ENCODE measurements at regions not wholly inside any gene's neighbourhood (a gene's known extent, or its start where the extent isn't known, plus 50 kb on each side); places are given as distances from the start of the nearest gene placed in this dataset.
"Not testable (repeated sequence)": the region's sequence is repeated elsewhere in the genome, so short reads cannot be mapped to it uniquely, and the experiment has no call there.

- Histone ChIP-seq H3K36me3 (ENCODE audit: insufficient read depth in 1 of 2, low read depth in 1 of 2) (no peaks in the 10 kb centered on the region), H3K27ac (no peak overlapping the region), H3K27me3 (ENCODE audit: insufficient read depth in 3 of 3, low read length in 2 of 3) (peaks cover 0 to 2% (median 0%) of the 10 kb centered on the region in 3 donors), H3K9me3 (no peaks in the 10 kb centered on the region), H3K4me1 (no peaks in the 10 kb centered on the region), H3K4me3 (no peak overlapping the region)
- DNase-seq (no peak), ATAC-seq (no peak)
- no peak for TF ChIP-seq CTCF (IDR thresholded peaks at IDR 0.05)
- WGBS, 3 donors, result 80 to 84% (median 80%) methylated on average over 2 of the region's 2 CpGs
- intact Hi-C loops (cut with DNase I), result loop anchor here in 1 of 2 donors (5.0 kb wide), 1 partner anchor 1334 kb away; no protein-coding TSS in a partner anchor
Measured at GRCh38 chr7:97298561-97298960, 181.1 kb downstream of the SDHAF3 start.

GRCh38 chr7:97305589-97305988 lies 188.1 kb downstream of the SDHAF3 start:
- WGBS, 3 donors, result 85 to 88% (median 87%) methylated on average over 8 of the region's 8 CpGs
- intact Hi-C loops (cut with DNase I), result no loop called here

GRCh38 chr7:97307521-97308108 lies 190.1 kb downstream of the SDHAF3 start:
- intact Hi-C loops (cut with DNase I), result no loop called here
- peaks cover 0 to 2% (median 0%) of the 10 kb centered on the region in 3 donors for H3K27me3 ChIP-seq (ENCODE audit: insufficient read depth in 3 of 3, low read length in 2 of 3)
- no peak overlapping the region for H3K4me3 ChIP-seq
- no peaks in the 10 kb centered on the region for H3K36me3 ChIP-seq (ENCODE audit: insufficient read depth in 1 of 2, low read depth in 1 of 2)
- no peak overlapping the region for H3K27ac ChIP-seq
- DNase-seq (no peak), ATAC-seq (no peak)
- H3K9me3 ChIP-seq, result no peaks in the 10 kb centered on the region
- no peak for TF ChIP-seq CTCF (IDR thresholded peaks at IDR 0.05)
- 71 to 76% (median 72%) methylated on average over 3 of the region's 3 CpGs for WGBS, 3 donors
- no peaks in the 10 kb centered on the region for H3K4me1 ChIP-seq

More at GRCh38 chr7:97305589-97305988, 188.1 kb downstream of the SDHAF3 start:
- Histone ChIP-seq H3K4me1 (no peaks in the 10 kb centered on the region), H3K9me3 (no peaks in the 10 kb centered on the region), H3K27ac (no peak overlapping the region), H3K4me3 (no peak overlapping the region), H3K36me3 (ENCODE audit: insufficient read depth in 1 of 2, low read depth in 1 of 2) (no peaks in the 10 kb centered on the region), H3K27me3 (ENCODE audit: insufficient read depth in 3 of 3, low read length in 2 of 3) (peaks cover 0 to 2% (median 0%) of the 10 kb centered on the region in 3 donors)
- no peak for DNase-seq
- no peak for TF ChIP-seq CTCF (IDR thresholded peaks at IDR 0.05)
- ATAC-seq, result no peak

- 21 to 67% (median 62%) methylated on average over 4 of the region's 4 CpGs for WGBS, 3 donors
- ATAC-seq, result no peak
- H3K4me1 ChIP-seq, result no peaks in the 10 kb centered on the region
- no peak for DNase-seq
- H3K27ac ChIP-seq, result no peak overlapping the region
- H3K27me3 ChIP-seq (ENCODE audit: insufficient read depth in 3 of 3, low read length in 2 of 3), result no peaks in the 10 kb centered on the region
- H3K36me3 ChIP-seq (ENCODE audit: insufficient read depth in 1 of 2, low read depth in 1 of 2), result no peaks in the 10 kb centered on the region
- TF ChIP-seq CTCF (IDR thresholded peaks at IDR 0.05), result no peak
- intact Hi-C loops (cut with DNase I), result no loop called here
- no peaks in the 10 kb centered on the region for H3K9me3 ChIP-seq
- no peak overlapping the region for H3K4me3 ChIP-seq
Measured at GRCh38 chr7:97313900-97314299, 196.4 kb downstream of the SDHAF3 start.

- intact Hi-C loops (cut with DNase I), result no loop called here
- Histone ChIP-seq H3K36me3 (ENCODE audit: insufficient read depth in 1 of 2, low read depth in 1 of 2) (no peaks in the 10 kb centered on the region), H3K9me3 (no peaks in the 10 kb centered on the region), H3K27me3 (ENCODE audit: insufficient read depth in 3 of 3, low read length in 2 of 3) (no peaks in the 10 kb centered on the region), H3K27ac (no peak overlapping the region), H3K4me1 (no peaks in the 10 kb centered on the region), H3K4me3 (no peak overlapping the region)
- no peak for TF ChIP-seq CTCF (IDR thresholded peaks at IDR 0.05)
- 61 to 72% (median 66%) methylated on average over 1 of the region's 1 CpG for WGBS, 3 donors
- no peak for ATAC-seq
- no peak for DNase-seq
Measured at GRCh38 chr7:97317575-97317974, 200.1 kb downstream of the SDHAF3 start.

GRCh38 chr7:97329871-97330270 lies 212.4 kb downstream of the SDHAF3 start:
- H3K4me1 ChIP-seq; ATAC-seq; DNase-seq; H3K27ac ChIP-seq; H3K9me3 ChIP-seq; H3K27me3 ChIP-seq (ENCODE audit: insufficient read depth in 3 of 3, low read length in 2 of 3); intact Hi-C loops (cut with DNase I); H3K36me3 ChIP-seq (ENCODE audit: insufficient read depth in 1 of 2, low read depth in 1 of 2); H3K4me3 ChIP-seq: not testable (repeated sequence)
- 69 to 75% (median 74%) methylated on average over 9 of the region's 9 CpGs for WGBS, 3 donors

Measured in psoas muscle (tissue), 7 donors.